OCI-LY1 (cell line): ENCODE measurements at regions not wholly inside any gene's neighbourhood (a gene's known extent, or its start where the extent isn't known, plus 50 kb on each side); places are given as distances from the start of the nearest gene placed in this dataset.

Source experiments
- EZH2 ChIP-seq: fragments of 200-600 bp; sonication (generic), shearing (Covaris generic); IDR thresholded peaks from 2 replicates; pipeline ENCODE4 v1.8.0; 2017; ENCODE audit warnings: borderline replicate concordance, mixed run types, mild to moderate bottlenecking, antibody characterized with exemption, low read length, moderate library complexity, mixed read lengths
- TF ChIP-seq, protein P1 (sequence below): fragments of 200-600 bp; sonication (generic), shearing (Covaris generic); IDR thresholded peaks from 2 replicates; pipeline ENCODE4 v1.5.1; 2017; ENCODE audit warnings: mild to moderate bottlenecking, antibody characterized with exemption, low read length, moderate library complexity, mixed read lengths

DNA sequence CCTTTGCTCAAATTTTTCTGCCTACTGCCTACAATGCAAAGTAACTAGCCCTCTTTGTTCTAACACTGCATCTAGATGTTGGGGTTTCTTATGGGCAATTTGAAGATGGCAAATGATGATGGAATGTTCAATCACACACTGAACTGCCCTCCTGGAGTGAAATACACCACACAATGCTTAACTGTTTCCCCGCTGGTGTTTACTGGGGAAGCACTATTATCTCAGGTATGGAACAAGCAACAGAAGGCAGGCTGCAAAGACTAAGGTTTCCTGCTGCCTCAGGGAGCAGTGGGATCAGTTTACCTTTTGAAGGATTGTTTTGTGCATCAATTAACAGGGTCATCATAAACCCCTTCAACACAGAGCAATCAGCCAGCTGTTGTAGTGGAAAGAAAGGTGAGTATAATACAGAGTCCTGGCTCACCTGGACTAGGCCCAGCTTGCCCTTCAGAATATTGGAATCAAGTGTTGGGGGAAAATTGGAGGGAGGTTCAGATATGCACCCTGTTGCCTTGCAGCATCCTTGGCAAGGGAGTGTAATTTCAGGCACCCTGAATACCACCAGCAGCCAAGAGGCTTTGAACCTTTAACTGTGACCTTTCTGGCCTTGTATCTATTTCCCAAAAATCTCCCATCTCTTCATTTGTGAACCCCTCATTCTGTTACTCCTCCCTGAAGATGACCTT is 105.4 kb upstream of the CDH11 start:
- TF ChIP-seq, protein P1, sequence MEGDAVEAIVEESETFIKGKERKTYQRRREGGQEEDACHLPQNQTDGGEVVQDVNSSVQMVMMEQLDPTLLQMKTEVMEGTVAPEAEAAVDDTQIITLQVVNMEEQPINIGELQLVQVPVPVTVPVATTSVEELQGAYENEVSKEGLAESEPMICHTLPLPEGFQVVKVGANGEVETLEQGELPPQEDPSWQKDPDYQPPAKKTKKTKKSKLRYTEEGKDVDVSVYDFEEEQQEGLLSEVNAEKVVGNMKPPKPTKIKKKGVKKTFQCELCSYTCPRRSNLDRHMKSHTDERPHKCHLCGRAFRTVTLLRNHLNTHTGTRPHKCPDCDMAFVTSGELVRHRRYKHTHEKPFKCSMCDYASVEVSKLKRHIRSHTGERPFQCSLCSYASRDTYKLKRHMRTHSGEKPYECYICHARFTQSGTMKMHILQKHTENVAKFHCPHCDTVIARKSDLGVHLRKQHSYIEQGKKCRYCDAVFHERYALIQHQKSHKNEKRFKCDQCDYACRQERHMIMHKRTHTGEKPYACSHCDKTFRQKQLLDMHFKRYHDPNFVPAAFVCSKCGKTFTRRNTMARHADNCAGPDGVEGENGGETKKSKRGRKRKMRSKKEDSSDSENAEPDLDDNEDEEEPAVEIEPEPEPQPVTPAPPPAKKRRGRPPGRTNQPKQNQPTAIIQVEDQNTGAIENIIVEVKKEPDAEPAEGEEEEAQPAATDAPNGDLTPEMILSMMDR: no peak
- TF ChIP-seq EZH2: no peak
